HG03175 (cell line): ENCODE measurements at regions not wholly inside any gene's neighbourhood (a gene's known extent, or its start where the extent isn't known, plus 50 kb on each side); places are given as distances from the start of the nearest gene placed in this dataset.
"Not testable (repeated sequence)": the region's sequence is repeated elsewhere in the genome, so short reads cannot be mapped to it uniquely, and the experiment has no call there.

ENCODE experiments used
- ATAC-seq: cut with Tn5 transposase; IDR thresholded peaks from one replicate; pipeline ENCODE4 v1.9.1; 2021; ENCODE audit warnings: mild to moderate bottlenecking, moderate library complexity; ENCODE audit not compliant: unreplicated experiment

DNA sequence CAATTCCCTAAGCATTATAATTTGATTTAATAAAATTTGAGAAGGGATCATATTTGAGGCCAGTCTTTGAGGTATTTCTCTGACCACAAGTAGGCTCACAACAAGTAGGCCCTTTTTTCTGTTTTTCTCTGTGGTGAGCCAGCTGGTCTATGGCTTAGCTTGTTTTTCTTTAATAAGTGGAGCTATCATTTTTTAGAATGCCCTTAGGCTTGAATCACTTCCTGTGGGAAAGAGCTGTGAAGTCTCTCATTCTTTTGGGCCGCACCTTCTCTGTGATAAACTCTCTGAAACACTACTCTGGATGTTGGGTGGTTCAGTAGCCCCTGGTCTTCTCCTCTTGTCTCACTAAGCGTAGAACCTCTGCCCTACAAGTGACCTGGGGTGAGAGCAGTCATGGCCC, 235.9 kb downstream of the SUCLG1 start:
- no peak for ATAC-seq

DNA sequence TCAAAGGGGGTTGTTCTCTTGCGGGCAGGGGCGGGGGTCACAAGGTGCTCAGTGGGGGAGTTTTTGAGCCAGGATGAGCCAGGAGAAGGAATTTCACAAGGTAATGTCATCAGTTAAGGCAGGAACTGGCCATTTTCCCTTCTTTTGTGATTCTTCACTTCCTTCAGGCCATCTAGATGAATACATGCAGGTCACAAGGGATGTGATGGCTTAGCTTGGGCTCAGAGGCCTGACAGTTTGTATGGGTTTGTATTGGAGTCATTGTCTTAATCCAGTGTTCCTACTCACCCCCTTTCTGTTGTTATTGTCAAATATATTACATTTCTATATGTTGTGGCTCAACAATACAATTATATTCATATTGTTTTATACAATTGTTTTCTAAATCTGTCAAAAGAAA, 238.0 kb downstream of the SUCLG1 start:
- not testable (repeated sequence) for ATAC-seq

DNA sequence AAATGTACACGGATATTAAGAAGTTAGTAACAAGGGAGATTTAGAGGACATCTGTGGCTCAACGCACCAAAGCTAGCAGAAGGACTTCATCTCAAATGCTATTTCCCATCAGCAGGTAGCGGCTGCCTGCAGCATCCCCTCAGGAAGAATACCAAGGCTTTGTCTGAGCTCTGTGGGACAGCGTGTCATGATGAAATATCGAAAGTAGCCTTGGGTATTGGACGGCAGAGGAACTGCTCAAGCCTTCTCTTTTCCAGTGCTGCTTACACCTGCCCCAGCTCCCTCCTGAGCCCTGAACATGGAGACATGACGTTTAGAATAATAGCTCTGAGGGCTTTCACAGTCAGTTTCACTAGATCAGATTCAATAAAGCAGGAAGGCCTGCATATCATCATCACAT, 241.6 kb downstream of the SUCLG1 start:
- ATAC-seq: no peak

DNA sequence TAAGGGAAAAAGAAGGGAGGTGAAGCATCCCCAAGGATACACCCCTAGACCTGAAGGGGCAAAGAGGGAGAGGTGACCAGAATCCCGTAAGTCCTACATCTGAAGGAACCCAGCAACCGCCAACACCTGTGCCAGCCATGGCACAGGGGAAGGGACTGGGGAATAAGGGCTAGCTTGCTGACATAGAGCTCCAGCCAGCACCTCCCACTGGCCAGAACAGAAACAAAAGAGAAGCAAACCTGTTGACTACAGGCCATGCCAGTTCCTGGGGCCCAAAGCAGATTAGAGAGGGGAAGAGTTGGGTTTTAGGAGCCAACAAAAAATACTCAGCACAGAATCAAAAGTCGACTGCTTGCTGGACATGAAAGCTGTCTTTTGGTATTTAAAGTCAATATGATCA, 244.6 kb downstream of the SUCLG1 start:
- ATAC-seq: no peak

DNA sequence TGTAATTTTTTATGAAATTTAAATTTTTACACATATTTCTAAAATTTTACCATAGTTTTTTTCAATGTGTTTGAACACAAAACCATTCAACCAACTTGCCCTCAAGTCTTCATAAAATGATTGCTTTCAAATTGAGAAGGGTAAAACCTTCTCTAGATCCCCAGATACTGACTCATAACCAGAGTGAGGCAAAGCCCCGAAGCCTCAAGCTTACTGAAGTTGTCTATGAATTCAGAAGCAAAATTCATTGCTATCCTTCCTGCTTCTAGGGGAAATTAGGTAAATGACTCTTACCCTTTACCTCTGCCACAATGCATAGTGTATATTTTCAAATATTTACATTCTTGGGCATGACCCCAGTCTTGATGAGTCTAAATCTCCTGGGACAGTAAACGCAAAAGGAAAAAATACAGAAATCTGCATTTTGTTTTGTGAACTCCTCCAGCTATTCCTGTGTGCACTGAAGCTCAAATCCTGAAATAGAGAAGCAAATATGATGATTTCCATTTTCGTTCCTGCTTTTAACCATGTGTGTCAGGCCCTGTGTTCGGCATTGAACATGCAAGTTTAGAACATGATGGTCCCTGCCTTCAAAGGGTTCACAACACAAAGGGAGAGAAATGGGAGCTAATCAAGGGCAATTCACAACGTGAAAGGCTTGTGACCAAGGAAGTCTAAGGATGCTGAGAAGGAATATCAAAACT, 246.3 kb downstream of the SUCLG1 start:
- peak; percentile 65 for ATAC-seq

DNA sequence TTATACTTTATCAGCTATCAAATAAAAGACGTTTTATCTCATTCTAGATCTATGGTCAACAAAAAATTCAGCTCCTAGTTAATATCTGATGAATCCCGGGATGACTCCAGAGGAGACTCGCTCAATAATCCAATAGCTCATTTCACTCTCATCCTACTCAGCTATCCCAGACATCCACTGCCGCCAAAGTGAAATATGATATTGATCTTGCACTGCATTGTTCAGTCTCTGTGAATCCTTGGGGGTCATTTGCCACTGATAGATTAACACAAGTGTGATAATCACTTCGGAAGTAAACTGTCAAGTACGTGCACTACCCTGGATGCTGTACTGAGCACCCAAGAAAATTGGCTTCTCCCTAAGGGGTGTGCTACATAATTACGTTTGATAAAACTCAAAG, 249.1 kb downstream of the SUCLG1 start:
- no peak for ATAC-seq

DNA sequence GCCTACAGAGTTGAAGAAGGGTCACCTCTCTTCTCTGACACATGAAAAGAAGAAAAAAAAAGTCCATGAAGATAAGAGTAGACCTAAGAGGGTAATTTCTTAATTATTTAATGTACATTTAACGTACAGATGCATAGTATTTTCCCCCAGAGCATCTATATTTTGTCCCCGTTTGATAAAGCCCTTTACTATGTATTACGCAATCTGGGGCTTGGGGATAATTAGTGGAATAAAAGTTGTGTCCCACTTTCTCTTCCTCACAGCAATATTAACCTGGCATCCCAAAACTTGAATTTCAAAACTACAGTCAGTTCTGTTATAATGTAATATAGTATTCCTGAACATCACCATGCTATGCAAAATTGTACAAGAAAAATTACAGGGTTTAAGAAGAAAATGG, 254.1 kb downstream of the SUCLG1 start:
- ATAC-seq: no peak

DNA sequence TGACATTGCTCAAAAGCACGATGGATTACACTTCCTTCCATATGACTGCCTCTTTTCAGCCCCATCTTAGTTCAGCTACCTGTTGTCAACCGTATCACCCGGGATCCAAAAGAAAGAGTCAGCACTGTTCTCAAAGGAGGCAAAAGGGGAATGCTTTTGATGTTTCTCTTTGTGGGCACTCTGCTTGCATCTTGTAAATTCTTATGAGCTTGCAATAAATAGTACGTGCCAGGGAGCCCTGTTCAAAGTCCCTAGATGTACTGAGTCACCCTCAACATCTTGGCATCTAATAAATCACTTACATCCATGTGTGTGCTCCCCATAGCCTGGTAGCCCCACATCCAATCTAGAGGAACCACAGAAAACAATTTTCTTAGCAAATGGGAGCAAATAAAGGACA, 256.9 kb downstream of the SUCLG1 start:
- ATAC-seq: no peak

DNA sequence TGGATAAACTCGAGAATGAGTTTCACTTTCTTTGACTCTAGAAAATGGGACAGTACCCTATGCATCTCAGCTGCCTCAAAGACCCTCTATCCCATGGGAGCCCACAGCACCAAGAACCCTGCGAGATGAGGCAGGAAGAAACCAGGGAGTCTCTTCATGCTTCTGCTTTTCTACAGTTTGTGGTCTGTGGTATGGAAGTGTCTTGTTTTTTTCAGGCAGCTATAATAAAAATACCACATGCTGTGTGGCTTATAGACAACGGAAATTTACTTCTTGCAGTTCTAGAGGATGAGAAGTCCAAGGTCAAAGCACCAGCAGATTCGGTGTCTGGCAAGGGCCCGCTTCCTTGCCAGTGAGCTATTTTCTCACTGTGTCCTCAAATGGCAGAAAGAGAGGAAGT, 257.9 kb downstream of the SUCLG1 start:
- no peak for ATAC-seq

DNA sequence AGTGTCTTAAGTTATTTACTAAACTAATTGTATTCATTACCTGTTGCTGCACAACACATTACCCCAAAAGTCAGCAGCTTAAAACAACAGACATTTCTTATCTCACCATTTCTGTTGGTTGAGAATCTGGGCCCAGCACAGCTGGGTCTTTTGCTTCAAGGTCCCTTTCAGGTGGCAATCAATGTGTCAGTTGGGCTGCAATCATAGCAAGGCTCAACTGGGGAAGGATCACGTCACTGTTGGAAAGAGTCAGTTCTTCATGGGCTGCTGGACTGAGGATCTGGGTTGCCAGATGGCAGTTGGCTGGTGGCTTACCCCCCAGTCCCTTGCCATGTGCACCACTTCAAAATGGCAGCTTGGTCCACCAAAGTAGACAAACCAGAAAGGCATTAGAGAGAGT, 261.2 kb downstream of the SUCLG1 start:
- no peak for ATAC-seq

DNA sequence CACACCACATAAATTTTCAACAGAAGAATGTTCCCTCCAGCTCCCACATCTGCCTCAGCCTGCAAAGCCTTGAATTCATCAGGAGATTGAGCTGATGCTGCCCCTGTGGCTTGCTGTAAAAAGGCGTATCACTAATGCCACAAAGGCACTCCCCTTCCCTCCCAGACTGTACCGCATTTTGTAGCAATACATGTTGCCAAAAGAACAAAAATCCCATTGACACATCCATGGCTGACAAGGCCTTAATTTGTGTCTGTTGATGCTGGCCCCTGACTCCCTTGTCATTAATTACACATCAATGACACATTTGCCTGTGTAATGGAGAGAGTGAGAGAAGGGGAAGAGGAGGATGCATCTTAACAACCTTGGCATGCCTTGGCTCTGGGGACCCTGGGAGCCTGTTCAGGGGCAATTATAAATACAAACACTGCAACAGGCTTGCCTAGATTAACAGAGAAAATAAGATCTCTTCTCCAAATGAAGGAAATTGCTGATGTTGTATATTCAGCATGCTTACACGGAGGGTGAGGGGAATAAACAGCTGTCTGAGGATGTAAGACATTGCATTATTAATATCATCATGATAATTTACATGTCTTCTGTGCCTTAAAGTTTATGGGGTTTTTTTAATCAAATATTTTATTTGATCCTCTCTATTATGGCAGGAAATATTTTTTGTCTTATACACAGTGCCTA, 264.0 kb downstream of the SUCLG1 start:
- ATAC-seq: no peak

DNA sequence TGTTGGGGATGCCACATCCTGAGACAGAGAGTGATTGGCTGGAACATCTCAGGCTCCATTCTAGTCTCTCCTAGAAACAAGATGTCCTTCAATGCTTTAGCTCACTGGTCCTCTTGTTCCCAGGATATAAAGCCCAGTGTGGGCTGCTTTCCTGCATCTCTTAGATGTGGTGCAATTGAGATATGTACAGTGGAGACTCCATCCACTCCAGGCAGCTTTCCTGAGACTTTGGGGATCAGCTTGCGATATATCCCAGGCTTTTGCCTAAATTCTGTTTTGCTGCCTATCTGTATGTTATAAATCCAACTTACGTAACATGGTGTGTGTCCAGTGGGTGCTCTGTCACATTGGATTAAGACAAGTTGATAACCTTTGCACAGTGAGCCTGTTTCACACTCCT, 264.9 kb downstream of the SUCLG1 start:
- ATAC-seq: no peak

DNA sequence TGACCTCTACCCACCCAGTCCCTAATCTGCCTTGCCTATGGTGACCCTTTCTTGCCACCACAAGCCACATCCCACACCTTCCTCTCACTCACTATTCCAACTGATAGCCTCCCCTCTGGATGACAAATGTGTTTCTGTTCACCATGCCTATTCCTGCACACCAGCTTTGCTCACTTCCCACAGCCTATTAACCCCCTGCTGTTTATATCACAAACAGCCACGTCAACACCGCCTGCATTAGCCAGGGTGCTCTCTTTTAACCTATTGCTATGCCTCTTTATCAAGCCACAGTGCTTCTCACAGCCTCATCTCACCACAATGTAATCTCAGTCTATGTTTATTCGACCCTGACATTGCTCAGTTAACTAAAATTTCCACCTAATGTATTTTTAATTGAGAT, 271.8 kb downstream of the SUCLG1 start:
- no peak for ATAC-seq

DNA sequence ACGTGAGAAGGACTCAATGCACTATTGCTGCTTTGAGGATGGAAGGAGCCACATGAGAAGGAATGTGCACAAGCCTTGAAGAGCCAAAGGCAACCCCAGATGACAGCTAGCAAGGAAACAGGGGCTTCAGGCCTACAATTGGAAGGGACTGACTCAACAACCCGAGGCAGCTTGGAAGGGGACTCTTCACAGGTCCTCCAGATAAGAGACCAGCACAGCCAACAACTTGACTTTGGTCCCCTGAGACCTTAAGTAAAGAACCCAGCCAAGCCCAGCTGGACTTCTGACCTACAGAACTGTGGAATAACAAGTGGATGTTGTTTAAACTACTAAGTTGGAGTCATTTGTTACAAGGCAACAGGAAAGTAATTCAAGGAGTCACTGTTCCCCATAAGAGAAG, 277.2 kb downstream of the SUCLG1 start:
- ATAC-seq: no peak

DNA sequence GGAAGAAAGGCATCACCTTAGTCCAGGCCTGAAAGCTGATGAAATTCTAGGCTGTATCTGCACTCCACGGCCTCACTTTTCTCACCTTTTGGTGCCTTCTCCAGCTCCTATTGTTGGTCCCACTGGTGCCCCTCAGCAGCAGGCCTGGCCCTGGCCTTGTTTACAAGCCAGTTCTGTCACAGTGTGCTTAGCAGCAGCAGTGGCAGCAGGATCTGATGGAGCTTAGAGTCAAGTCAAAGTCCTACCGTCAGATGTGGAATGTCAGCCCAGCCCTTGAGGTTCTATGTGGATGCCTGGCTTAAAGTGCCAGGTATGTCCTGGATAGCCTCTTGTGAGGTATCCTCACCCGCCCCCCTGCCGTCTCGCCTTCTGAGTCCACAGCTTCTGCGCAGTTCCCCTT, 281.3 kb downstream of the SUCLG1 start:
- ATAC-seq: no peak

DNA sequence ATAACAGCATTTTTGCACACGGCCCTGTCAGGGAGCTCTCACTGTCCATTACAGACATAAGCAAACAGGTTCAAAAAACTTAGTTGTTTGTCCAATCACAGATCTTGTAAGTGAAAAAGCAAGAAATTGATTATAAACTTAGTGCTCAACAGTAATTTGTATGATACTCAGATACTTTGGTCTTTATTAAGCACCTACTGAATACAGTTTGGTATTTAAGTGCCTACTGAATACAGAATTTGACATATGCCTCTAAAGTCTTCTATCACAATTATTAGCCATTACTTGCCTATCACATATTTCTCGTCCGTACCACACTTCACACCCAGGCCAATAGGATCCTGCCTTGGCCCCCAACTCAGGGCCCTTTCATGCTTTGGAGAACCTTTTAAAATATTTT, 283.1 kb downstream of the SUCLG1 start:
- no peak for ATAC-seq

DNA sequence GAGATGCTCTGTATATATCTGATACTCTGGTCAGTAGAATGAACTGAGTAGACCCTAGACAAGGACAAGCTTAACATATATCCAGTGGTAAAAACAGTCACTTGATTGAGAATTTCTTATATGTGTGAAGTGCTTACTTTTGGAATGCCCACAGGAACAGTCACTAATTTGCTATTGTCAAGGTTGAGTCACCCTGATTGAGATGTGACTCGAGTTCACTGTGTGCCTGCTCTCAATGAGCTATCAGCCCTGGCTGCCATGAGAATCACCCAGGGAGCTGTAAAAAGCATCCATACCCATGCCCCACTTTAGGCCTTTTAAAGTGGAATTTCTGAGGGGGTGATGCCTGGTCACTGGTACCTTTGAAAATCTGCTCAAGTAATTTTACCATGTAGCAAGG, 283.7 kb downstream of the SUCLG1 start:
- no peak for ATAC-seq

DNA sequence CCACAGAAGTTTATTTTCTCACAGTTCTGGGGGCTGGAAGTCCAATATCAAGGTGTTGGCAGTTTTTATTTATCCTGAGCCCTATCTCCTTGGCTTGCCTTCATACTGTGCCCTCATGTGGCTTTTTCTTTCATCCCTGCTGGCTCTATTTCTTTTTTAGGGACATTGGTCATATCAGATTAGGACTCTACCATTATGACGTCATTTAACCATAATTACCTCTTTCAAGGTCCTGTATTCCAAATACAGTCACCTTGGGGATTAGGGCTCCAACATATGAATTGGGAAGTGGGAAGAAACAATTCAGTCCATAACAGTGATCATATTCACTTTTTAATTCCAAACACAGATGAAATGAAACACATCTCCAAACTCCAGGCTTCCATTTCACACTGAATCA, 286.0 kb downstream of the SUCLG1 start:
- no peak for ATAC-seq

DNA sequence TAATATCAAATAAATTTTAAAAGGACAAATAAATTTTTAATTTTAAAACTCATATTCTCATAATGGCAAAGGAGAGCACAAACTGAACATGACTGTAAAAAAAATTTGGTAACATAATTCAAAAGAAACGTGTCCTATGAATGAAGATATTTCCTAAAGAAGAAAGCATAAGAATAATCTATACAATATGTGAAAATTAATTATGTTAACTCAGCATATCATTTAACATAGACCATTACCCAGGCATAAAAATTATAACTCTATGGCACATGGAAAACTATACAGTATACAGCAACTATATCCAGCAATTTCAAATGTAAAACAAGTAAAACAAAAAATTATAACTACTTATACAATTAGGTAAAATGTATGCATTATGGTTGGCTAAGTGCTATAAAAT, 288.1 kb downstream of the SUCLG1 start:
- no peak for ATAC-seq

DNA sequence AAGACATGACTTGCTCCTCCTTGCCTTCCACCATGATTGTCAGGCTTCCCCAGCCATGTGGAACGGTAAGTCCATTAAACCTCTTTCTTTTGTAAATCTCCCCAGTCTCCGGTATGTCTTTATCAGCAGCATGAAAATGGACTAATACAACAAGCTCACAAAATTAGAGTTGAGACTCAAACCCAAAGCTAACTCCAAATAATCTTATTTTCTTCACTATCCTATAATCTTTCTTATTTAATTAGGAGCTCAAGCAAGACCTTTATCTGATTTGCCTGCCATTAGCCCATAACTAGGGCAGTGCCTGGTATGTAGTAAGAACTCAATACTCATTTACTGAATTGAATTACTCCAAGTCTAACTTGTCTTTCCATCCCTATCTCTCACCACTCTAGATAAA, 289.2 kb downstream of the SUCLG1 start:
- no peak for ATAC-seq

DNA sequence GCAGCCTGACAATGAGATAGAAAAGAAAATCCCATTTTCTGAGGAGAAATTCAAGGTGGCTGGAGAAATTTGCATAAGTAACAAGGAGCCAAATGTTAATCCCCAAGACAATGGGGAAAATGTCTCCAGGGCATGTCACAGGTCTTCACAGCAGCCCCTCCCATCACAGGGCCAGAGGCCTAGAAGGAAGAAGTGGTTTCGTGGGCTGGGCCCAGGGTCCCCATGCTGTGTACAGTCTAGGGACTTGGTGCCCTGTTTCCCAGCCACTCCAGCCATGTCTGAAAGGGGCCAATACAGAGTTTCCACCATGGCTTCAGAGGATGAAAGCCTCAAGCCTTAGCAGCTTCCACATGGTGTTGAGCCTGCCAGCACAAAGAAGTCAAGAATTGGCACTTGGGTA, 290.5 kb downstream of the SUCLG1 start:
- not testable (repeated sequence) for ATAC-seq

DNA sequence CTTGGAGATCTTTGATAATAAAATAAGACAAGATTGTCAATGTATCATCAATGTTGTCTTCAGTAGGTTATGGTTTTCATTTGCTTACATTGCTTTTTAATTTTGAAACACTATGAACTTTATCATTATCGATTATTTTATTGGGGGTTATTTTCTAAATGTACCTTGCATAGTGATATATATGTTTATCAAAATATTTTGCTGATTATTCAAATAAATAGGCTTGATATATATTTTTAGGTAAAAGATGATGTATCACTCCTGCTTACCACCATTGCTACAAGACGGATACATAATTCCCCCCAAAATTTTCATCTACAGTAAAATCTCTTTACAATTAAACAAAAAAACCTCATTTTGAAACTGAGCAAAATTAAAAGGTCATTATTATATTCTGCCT, 293.8 kb downstream of the SUCLG1 start:
- ATAC-seq: no peak

DNA sequence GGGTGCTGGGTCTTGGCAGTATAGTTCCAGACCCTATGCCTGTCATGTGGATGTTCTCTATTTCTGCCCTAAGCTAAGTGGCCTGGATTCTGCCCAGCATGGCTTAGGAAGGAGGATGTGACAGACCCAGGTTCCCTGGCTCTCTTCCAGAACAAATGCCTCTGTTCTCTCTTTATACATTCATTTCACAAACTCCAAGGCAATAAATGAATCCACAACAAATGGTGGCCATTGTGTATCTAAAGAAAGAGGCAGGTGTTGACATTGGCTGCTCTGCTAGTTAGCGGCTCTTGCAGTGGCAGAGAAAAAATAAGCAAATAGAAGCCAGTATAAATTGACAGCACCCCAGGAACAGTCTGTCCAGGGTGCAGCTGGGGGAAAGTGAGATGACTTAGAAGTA, 298.6 kb downstream of the SUCLG1 start:
- no peak for ATAC-seq
